Glomerular visceral epithelial cell (primary cell): ENCODE measurements at regions not wholly inside any gene's neighbourhood (a gene's known extent, or its start where the extent isn't known, plus 50 kb on each side); places are given as distances from the start of the nearest gene placed in this dataset.
A peak's percentile ranks its signal among the peaks of the same experiment; 100 is the strongest.
"Not testable (repeated sequence)": the region's sequence is repeated elsewhere in the genome, so short reads cannot be mapped to it uniquely, and the experiment has no call there.

Source experiments
- DNase-seq: peaks from one replicate; pipeline ENCODE4 v3.0.0-alpha.2; 2016; ENCODE audit errors: extremely low spot score

DNA sequence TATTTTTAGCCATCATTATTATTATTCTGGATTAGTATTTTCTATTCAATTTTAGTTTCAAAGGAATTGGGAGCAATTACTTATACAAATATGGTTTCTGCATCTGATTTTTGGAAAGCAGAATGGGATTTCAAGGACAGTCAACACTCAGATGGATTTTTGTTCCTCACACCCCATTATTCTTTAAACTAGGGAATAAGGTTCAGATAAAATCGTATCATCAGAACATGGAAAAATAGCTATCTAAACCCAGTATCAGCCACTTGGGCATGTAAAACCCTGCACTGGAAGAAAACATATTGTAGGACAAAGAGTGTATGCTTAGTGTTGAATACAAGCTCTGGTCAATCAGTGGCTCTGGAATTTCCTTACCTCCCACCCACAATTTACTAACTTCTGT, 452.5 kb downstream of the ZNF516 start:
- no peak for DNase-seq

DNA sequence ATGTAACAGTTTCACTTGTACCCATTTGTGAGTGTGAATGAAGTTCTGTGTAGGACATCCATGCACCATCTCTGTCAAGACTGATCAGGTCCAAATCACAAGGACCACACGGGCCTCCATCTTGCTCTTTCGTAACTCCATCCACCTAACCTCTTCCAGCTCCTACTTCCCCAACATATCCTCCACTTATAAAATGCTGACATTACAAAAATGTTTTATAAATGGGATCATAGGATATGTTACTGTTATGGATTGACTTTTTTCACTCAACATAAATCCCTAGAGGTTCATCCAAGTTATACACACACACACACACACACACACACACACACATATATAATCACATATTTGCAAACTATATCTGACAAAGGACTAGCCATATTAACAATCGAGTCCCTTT, 476.8 kb downstream of the ZNF516 start:
- DNase-seq = no peak

DNA sequence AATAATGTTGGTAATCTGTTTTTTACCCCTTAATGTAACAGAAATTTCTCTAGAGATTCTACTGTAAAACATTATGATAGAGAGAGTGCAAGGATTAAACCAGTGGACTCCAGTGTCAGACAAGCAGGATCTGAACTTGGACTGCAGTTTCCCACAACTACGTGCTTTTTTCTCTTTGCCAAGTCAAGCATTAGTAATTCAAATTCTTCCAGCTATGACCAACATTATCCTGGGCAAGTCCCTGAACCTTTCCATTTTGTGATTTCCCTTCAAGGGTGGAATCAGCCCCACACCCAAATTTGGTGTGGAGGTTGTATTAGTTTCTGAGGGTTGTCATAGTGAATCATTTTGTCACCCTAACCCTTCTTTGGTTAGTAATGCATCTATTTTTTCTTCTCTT, 482.0 kb downstream of the ZNF516 start:
- no peak for DNase-seq

DNA sequence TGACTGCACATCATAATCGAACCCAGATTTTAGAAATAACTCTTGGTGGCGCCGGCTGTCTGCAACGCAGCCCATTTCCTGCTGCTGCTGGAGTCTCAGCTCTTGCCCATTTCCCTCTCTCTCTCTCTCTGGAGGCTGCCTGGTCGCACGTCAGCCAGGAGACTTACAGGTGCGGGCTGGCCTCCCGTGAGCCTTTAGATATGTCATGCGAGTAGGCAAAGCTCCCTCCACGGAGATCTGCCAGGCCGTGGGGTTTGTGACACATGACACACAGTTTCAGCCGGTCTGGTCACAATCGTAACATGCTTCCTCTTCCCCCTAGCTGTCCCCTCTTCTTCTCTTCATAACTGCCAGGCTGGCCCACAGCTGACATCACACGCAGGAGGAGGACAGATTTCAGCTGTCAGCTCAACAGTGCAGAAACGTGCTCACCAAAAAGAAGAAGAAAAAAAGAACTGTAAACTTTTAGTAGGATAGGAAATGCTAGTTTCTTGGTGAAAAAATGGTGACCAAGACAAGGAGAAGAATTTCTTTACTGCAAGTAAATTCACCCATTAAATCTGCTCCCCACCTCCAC, 489.3 kb downstream of the ZNF516 start:
- no peak for DNase-seq

DNA sequence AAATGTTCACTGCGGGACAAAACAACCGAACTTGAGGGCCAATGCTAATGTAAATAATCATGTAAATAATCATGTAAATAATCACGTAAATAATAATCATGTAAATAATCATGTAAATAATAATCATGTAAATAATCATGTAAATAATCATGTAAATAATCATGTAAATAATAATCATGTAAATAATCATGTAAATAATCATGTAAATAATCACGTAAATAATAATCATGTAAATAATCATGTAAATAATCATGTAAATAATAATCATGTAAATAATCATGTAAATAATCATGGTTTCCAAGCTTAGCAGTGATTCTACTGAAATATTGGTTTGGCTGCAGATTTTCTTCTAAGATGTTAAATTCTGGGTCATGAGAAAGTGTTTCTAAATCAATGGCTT, 507.1 kb downstream of the ZNF516 start:
- not testable (repeated sequence) for DNase-seq

DNA sequence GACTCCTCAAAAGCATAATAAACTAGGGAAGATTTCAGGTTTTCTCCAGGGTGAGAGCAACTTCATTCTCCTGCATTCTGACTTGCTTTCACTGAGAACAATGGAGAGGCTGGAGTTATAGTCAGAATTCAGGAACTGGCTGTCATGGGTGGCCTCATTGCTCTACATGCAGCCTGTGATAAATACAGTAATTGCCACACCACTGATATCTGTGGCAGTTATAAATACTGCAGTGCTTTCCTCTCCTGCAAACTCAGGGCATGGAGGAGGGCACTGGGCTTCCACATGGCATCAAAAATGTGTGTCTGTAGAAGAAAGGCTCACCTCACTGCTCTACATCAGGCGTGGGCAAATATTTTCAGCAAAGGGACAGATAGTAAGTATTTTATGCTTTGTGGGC, 510.2 kb downstream of the ZNF516 start:
- no peak for DNase-seq

DNA sequence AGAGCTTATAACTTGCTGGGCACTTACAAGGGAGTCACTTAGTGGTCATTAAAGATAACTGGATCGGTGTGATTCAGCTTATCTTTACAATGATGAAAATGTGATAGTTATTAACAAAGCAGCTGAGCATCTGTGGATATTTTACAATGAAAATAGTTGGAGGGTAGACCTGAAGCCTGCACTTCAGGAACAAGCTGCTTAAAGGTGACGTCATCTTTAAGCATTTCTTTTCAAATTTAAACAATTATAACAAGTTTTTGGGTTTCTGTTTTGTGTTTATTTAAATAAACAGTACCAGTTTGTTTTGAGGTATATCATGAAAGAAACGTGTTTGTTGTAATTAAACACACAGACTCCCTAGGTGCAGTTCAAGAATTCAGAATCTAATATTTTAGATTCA, 513.9 kb downstream of the ZNF516 start:
- no peak for DNase-seq

DNA sequence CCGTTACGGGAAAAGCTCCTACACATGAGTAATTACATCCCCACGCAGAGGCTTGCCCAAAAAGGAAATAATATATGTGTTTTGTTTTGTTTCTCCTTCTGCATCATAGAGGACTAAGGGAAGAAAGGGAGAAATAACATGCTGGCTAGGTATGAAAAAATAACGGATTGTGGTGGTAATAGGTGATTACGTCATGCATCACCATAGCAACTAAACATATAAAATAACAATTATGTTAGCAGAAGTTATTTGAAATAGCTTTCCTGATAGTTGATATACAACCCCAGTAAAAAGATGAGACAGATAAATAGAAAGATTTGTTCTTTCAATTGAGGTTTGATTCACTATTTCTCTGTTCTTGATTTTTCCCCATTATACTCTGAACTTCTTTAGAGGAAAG, 518.0 kb downstream of the ZNF516 start:
- DNase-seq = no peak

DNA sequence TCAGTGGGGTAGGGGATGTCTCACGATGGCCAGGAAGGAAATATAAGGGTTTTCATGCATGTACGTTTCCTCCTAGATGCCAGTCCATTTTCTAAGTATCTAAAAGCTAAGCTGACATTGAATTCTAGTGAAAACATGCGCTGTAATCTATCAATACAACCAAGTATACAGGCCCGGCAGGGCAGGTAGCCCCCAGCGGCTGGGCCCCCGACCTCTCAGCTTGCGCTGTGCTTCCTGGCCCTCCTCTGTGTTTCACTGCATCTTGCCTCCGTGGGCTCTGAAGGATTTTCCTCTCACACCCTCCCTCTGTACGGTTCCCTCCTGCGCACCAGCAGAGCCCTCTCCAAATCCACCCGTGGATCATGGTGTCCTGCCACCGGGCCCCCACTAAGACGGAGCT, 524.8 kb downstream of the ZNF516 start:
- no peak for DNase-seq

DNA sequence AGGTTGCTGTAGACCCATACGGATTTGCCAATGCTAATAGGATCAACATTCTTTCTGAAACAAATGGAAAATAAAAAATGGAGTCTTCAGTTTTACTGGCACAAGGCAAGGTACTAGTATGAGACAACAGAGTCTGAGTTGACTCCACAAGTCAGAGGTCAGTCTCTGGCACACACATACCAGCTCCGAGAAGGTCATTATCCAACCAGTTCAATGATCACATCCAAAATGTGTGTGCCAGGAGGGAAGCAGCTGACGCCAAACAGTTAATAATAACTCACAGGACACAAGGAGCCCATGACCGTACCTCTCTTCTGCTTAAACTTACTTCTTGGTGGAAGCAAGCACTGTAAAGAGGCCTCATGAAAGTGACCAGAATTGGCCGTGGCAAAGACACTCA, 528.6 kb downstream of the ZNF516 start:
- no peak for DNase-seq

DNA sequence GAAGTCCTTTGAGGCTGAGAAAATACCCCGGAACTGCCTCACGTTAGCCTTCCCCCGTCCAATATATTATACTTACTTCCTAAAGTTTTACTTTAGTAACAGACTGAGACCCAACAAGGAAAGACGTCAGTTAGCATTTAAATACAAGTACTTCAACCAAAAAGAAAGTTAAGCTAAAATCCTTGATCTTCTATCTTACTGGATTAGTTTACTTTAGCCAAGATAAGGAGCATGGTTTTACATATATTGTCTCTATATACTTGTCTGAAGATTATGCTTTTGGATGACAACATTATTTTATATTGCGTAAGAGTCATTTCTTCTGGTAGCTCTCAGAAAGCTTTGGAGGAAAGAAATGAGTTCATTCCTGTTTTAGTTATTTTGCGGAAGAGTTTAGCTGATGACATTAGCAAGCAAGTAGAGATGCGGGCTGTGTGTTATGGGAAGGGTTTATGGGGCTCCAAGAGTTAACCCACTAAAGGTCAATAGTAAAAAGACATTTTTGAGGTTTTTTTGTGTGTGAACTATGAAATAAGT, 532.9 kb downstream of the ZNF516 start:
- no peak for DNase-seq

DNA sequence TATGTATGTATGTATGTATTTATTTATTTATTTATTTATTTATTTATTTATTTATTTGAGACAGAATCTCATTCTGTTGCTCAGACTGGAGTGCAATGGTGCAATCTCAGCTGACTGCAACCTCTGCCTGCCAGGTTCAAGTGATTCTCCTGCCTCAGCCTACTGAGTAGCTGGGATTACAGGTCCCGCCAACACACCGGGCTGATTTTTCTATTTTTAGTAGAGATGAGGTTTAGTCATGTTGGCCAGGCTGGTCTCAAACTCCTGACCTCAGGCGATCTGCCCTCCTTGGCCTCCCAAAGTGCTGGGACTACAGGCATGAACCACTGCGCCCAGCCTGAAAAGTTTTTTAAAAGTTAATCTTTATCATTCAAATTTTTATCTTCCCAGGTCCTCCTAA, 532.9 kb upstream of the SMIM21 start:
- not testable (repeated sequence) for DNase-seq

DNA sequence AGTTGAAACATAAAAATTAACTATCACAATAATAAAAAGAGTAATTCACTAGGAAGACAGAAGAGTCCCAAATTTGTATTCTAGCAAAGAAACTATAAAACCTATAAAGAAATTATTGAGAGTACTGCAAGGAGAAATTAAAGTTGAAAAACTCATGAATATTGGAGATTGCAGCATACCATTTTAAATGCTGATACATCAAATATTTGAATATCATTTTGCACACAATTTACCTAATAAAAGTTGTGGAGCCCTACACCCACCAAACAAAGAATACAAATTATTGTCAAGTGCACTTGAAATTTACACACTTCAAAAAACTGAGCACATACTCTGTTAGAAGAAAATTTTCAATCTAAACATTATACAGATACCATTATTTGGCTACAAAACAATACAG, 531.6 kb upstream of the SMIM21 start:
- no peak for DNase-seq

DNA sequence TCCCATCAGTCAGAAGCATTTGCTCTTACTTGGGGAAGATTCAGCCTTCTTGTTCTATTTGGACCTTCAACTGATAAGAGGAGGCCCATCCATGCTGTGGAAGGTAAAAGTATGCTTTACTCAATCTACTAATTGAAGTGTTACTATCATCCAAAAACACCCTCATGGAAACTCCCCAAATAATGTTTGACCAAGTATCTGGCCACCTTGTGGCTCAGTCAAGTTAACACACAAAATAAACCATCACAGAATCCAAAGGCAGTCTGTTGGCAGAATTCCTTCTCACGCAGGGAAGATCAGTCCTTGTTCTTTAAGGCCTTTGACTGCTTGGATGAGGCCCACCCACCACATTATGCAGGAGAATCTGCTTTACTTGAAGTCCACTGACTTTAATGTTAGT, 531.2 kb upstream of the SMIM21 start:
- no peak for DNase-seq

DNA sequence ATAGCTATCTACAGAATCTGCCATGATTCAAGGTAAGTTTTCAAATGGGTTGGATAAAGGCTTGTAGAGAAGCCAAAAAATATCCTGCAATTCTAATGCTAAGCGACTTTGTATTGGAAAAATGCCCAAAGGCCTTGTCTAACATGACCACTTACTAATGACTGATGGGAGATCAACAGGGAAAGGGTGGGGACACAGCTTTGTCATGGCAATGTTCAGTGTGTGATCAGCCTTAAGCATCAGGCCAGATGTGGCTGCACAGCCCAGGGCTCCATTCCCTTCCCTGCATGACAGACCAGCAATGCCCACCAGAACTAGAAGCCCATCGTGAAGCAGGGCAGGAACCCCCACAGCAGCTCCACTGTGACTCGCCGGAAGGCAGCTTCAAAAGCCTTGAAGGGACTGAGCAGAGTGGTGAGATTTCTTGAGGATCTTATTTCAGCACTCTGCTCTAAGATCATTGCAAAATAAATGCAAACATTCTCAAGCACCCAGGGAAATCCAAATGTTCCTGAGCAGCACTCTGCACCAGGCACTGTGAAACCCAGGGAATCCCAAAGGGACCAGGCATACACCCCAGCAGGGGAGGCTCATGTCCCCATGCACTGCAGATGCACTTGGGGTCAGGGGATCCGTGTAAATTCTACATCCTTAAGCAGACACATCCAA, 517.9 kb upstream of the SMIM21 start:
- DNase-seq = no peak

DNA sequence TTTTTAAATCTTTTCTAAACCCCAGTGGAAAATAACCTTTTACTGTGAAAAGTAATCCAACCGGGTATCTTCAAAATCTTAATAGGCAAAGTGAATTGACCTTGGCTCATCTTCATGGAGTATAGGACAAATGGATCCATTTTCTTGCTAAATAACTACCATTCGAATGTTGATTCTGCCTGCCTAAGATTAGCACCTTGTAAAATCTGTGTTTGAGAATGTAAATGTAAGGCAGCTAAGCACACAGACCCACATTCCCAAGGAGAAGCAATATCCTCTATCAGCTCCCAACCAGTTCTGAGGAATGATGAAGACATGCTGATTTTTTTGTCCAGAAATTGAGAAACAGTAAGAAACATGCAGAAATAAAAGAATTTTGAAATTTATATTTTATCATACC, 509.8 kb upstream of the SMIM21 start:
- no peak for DNase-seq

DNA sequence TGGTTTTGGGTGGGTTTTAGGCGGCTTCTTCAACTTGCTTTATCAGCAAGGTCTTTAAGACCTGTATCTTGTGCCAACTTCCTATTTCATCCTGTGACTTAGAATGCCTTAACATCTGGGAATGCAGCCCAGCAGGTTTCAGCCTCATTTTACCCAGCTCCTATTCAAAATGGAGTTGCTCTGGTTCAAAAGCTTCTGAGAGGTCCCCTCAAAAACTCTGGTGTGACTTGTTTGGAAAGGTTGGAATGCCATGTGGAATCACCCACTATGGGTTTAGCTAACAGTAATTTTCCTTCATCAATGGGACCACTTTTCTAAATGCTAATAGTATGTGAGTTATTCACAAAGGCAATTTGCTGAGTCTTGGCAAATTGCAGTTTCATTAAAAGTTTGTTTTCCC, 509.4 kb upstream of the SMIM21 start:
- no peak for DNase-seq

DNA sequence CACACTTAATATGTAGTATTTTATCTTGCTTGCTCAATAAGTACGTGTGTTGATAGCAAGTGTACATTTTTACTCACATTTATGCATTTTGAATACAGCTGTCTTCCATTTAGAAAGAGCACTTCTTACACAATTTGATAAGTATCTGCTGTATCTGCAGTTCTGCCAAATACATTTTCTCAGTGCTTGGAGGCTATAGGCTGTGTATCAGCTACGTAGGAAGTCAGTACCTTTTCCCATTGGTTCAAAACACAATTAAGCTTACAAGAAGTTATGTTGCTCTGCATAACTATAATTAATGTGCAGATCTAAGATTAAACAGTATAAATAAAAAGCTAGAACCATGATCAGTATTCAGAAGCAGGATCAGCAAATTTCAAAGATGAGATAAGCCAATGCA, 503.6 kb upstream of the SMIM21 start:
- no peak for DNase-seq

DNA sequence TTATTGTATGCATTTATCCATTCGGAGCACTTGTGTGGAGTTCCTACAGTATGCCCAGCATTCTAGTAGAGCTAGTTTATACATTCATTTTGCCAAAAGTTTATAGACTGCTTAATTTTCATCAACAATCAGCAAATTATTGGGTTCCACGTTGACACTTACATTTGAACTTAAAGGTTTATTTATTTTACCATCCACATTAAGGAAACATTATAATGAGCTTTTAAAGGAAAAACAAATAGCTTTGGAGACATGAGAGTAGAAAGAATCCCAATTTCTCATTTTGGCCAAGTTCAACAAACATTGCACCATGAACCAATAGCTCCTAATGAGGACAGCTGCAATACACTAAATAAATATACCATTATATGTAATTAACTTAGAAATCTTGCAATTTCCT, 501.2 kb upstream of the SMIM21 start:
- no peak for DNase-seq

DNA sequence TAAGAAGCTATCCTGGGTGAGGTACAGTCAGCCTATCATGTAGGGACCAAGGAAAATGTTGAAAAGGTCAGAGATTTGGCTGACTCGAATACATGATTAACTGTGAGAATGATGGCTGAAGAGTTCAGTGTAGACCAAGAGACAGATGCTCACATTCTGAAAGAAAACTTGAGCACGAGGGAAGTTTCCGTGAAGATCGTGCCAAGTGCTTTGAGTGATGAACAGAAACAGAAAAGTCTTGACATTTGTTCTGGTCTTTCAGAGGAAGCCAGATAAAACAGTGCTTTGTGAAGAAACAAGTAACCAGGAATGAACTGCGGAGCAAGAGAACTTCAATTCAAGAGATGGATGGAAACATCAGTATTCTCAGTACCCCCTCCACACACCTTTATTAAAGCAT, 500.3 kb upstream of the SMIM21 start:
- DNase-seq = no peak

DNA sequence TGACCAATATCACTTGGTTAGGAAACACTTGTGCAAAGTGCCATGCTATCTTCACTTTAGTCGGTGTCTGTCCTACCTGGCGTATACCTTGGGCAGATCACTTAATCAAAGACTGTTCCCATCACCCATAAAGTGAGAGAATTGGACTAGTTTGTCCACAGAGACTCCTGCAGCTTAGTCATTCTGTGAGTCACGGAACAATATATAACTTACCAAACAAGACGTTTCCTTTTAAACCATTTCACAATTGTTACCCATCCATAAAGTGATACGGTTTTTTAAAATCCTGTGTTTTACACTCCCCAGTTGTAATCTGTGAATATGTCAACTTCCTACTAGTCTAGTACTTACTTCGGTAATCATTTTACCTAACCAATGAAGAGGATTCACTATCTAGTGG, 499.3 kb upstream of the SMIM21 start:
- DNase-seq = no peak

DNA sequence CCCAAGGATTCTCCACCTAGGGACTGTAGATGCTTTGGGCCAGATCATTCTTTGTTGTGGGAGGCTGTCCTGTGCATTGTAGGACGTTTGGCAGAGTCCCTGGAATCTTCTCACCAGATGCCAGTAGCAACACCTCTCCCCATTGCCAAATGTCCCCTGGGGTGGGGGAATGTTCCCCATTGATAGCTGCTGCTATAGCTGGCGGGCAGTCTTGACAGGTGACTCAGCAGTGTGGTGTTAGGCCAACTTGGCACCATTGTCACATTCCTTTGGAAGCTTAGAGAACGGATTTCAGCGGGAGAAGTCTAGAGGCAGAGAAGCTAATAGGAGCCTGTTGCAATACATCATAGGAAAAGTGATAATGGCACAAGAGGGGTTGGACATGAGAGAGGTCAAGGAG, 495.7 kb upstream of the SMIM21 start:
- peak; percentile 3 for DNase-seq

DNA sequence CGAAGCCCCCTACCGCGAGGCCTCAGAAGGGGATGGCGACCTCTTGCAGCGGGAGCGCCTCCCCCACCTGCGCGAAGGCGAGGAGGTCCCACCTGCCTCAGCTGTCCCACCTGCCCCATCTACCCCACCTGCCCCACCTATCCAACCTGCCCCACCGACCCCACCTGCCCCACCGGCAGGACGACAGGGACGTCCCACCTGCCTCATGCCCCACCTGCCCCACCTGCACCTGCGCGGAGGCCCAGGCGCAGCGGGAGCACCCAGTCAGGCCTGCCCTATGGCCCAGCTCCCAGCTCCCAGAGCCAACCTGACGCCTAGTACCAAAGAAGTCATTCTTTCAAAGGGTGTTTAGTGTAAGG, 489.1 kb upstream of the SMIM21 start:
- DNase-seq = no peak
